HepG2 (cell line): ENCODE measurements at regions not wholly inside any gene's neighbourhood (a gene's known extent, or its start where the extent isn't known, plus 50 kb on each side); places are given as distances from the start of the nearest gene placed in this dataset.

Source experiments
- ATAC-seq: fragments of 200-7000 bp; cut with Tn5 transposase; 3 replicates; pipeline ENCODE4 v1.9.1; 2020; ENCODE audit warnings: mild to moderate bottlenecking, moderate library complexity
- BruUV-seq: library from RNA; stranded (reverse); fragments of 400-500 nt; replicated peaks from 2 replicates; lab custom pipeline; 2021; lab: Mats Ljungman, UMichigan
- CTCF ChIA-PET: fragments of 300-600 bp; formaldehyde crosslinking; extraction: SDS; loops from one replicate; lab custom pipeline; 2021; ENCODE audit warnings: low total read pairs, inconsistent platforms, low intra/inter-chr PET ratio; lab: Yijun Ruan, JAX
- POLR2A ChIA-PET: fragments of 350-600 bp; sonication (Branson Sonifier 250); formaldehyde crosslinking; loops from one replicate; lab custom pipeline; 2020; ENCODE audit warnings: antibody characterized with exemption, inconsistent platforms; lab: Yijun Ruan, JAX
- DNase-seq: peaks from one replicate; pipeline ENCODE4 v3.0.0-alpha.2; 2015; ENCODE audit warnings: low spot score
- FAIRE-seq: peaks from 3 replicates; lab custom pipeline; 2011; peaks lifted over from hg19 to GRCh38; lab: Jason Lieb, UNC
- H2AFZ ChIP-seq: one replicate; pipeline ENCODE4 v1.6.1; 2011; ENCODE audit warnings: low read length, inconsistent platforms
- H3K27ac ChIP-seq: fragments of 300-600 bp; 3 replicates; pipeline ENCODE4 v1.8.0; 2011; ENCODE audit warnings: mixed run types, mild to moderate bottlenecking, mixed read lengths, low read length, inconsistent platforms; ENCODE audit not compliant: insufficient read depth; ENCODE audit errors: extremely low read length
- H3K27me3 ChIP-seq, 2 experiments: fragments of 200-600 bp in 1 of 2; 2 replicates in 1 of 2; 3 replicates in 1 of 2; pipeline versions ENCODE4 v1.6.0 to v1.8.0; 2011; ENCODE audit warnings: low read length in 2 of 2, mild to moderate bottlenecking in 2 of 2, moderate library complexity in 2 of 2, inconsistent platforms in 1 of 2; ENCODE audit not compliant: insufficient read depth in 2 of 2, control insufficient read depth in 1 of 2
- H3K36me3 ChIP-seq, 2 experiments: fragments of 200-600 bp in 1 of 2; replicated peaks in 1 of 2; 2 replicates in 1 of 2; 3 replicates in 1 of 2; pipeline versions ENCODE4 v1.5.1 to v1.8.0; 2011; ENCODE audit warnings: low read length in 2 of 2, inconsistent platforms in 1 of 2; ENCODE audit not compliant: insufficient read depth in 2 of 2, control insufficient read depth in 1 of 2
- H3K4me1 ChIP-seq: 2 replicates; pipeline ENCODE4 v1.5.1; 2012; ENCODE audit warnings: low read length, inconsistent platforms; ENCODE audit not compliant: insufficient read depth
- H3K4me2 ChIP-seq: 2 replicates; pipeline ENCODE4 v1.6.0; 2011; ENCODE audit warnings: low read depth, low read length, inconsistent platforms
- H3K4me3 ChIP-seq, 3 experiments: fragments of 200-600 bp in 1 of 3; sonication (generic), shearing (Covaris generic) in 1 of 3; replicated peaks in 1 of 3; 2 replicates each; pipeline ENCODE4 v1.5.1; 2011 to 2016; ENCODE audit warnings: low read length in 3 of 3, inconsistent platforms in 2 of 3, low read depth in 2 of 3, mild to moderate bottlenecking in 2 of 3, control low read depth in 1 of 3, mixed read lengths in 1 of 3; ENCODE audit not compliant: insufficient read depth in 1 of 3
- H3K79me2 ChIP-seq: one replicate; pipeline ENCODE4 v1.6.1; 2011; ENCODE audit warnings: low read length, inconsistent platforms; ENCODE audit not compliant: insufficient read depth
- H3K9ac ChIP-seq: 2 replicates; pipeline ENCODE4 v1.6.0; 2011; ENCODE audit warnings: mild to moderate bottlenecking, low read depth, low read length, inconsistent platforms; ENCODE audit not compliant: insufficient read depth
- H3K9me3 ChIP-seq: 2 replicates; pipeline ENCODE4 v1.5.1; 2012; ENCODE audit warnings: mild to moderate bottlenecking, low read length
- H4K20me1 ChIP-seq: 2 replicates; pipeline ENCODE4 v1.6.0; 2011; ENCODE audit warnings: inconsistent platforms, mild to moderate bottlenecking, low read length, moderate library complexity; ENCODE audit not compliant: insufficient read depth
- FOXA1 ChIP-seq, 2 experiments: fragments of 450-650 bp in 1 of 2; sonication (generic) in 1 of 2; formaldehyde crosslinking in 1 of 2; IDR thresholded peaks; 2 replicates each; pipeline versions ENCODE4 v1.4.0 to v1.6.1; 2016 to 2020; ENCODE audit warnings: missing genetic modification reagents in 1 of 2
- GATAD2A ChIP-seq: IDR thresholded peaks from 2 replicates; pipeline ENCODE4 v1.6.1; 2016
- NCOA2 ChIP-seq: sonication (generic); formaldehyde crosslinking; IDR thresholded peaks from 2 replicates; pipeline ENCODE4 v1.8.0; 2022; ENCODE audit warnings: inconsistent platforms
- NR2F6 ChIP-seq, 2 experiments: IDR thresholded peaks; 2 replicates each; pipeline ENCODE4 v1.6.1; 2016; ENCODE audit warnings: antibody characterized with exemption in 1 of 2, mild to moderate bottlenecking in 1 of 2
- PAXIP1 ChIP-seq: sonication (generic); formaldehyde crosslinking; conservative IDR thresholded peaks from 2 replicates; pipeline ENCODE4 v1.4.0; 2020; ENCODE audit warnings: mild to moderate bottlenecking, missing genetic modification reagents, moderate library complexity
- RARA ChIP-seq: IDR thresholded peaks from 2 replicates; pipeline ENCODE4 v1.6.1; 2016; ENCODE audit warnings: missing genetic modification reagents, missing compliant biosample characterization
- U2AF1 ChIP-seq: fragments of 200-400 bp; formaldehyde crosslinking; optimal IDR thresholded peaks from 2 replicates; pipeline ENCODE3; 2017; ENCODE audit warnings: mild to moderate bottlenecking, low read depth, low read length
- ZGPAT ChIP-seq: IDR thresholded peaks from 2 replicates; pipeline ENCODE4 v1.6.1; 2016; ENCODE audit warnings: mild to moderate bottlenecking
- ZNF354B ChIP-seq: sonication (generic); formaldehyde crosslinking; IDR thresholded peaks from 2 replicates; pipeline ENCODE4 v1.8.0; 2022; ENCODE audit warnings: mild to moderate bottlenecking, missing genetic modification reagents
- ZNF382 ChIP-seq: sonication (generic); formaldehyde crosslinking; IDR thresholded peaks from 2 replicates; pipeline ENCODE4 v1.5.0; 2020; ENCODE audit warnings: missing genetic modification reagents, mild to moderate bottlenecking, borderline replicate concordance
- ZNF441 ChIP-seq: sonication (generic); formaldehyde crosslinking; IDR thresholded peaks from 2 replicates; pipeline ENCODE4 v1.7.0; 2021; ENCODE audit warnings: missing genetic modification reagents, borderline replicate concordance
- ZNF577 ChIP-seq: sonication (generic); formaldehyde crosslinking; IDR thresholded peaks from 2 replicates; pipeline ENCODE4 v1.4.0; 2020; ENCODE audit warnings: mild to moderate bottlenecking, low read depth, missing genetic modification reagents, borderline replicate concordance
- WGBS: methylation state at CpG from one replicate; pipeline ENCODE4 v1.1.6; 2017; ENCODE audit warnings: low lambda C conversion rate; 5-methylcytosine and 5-hydroxymethylcytosine counted together
- in situ Hi-C: cut with HindIII; loops from 2 replicates; pipeline ENCODE4 v1.10.0; 2017; ENCODE audit warnings: low pct_unique_long_range_greater_than_20kb; ENCODE audit not compliant: extremely low pct_ligation_motif_present
- intact Hi-C: fragments of 100-400 bp; cut with micrococcal nuclease; formaldehyde crosslinking; loops from one replicate; pipeline ENCODE4 v1.10.0; 2022; ENCODE audit not compliant: unreplicated experiment

- H4K20me1 ChIP-seq = no peaks in the 10 kb centered on the region
- H3K79me2 ChIP-seq = peaks cover 58% of the 10 kb centered on the region
- intact Hi-C loops (no loop called here), in situ Hi-C loops (no loop called here)
- no peak overlapping the region for H3K4me3 ChIP-seq
- H3K9ac ChIP-seq = no peak overlapping the region
- H2AFZ ChIP-seq = no peak overlapping the region
- no peak overlapping the region for H3K4me2 ChIP-seq
- CTCF ChIA-PET = no interaction called here
- no peak for FAIRE-seq
- 89% methylated on average over 4 of the region's 4 CpGs for WGBS
- H3K4me1 ChIP-seq = peaks cover 53% of the 10 kb centered on the region
- peak; percentile 68 for TF ChIP-seq RARA (CRISPR knock-in tag)
- no peak for TF ChIP-seq U2AF1
- TF ChIP-seq PAXIP1 (CRISPR knock-in tag) = 0 out of 2 replicates have a peak, but pooled peaks have one; percentile 15
- TF ChIP-seq GATAD2A (CRISPR knock-in tag) = 0 out of 2 replicates have a peak, but pooled peaks have one; percentile 6
- H3K27ac ChIP-seq = peak overlapping the region; percentile 45
- BruUV-seq = no TSS peak
- peaks cover 0 to 5% of the 10 kb centered on the region in 2 experiments; a peak in 1 of 5 replicates for H3K36me3 ChIP-seq
- H3K9me3 ChIP-seq = no peaks in the 10 kb centered on the region
- ATAC-seq = peak; percentile 59
- H3K27me3 ChIP-seq = no peaks in the 10 kb centered on the region
- DNase-seq = peak; percentile 34
- POLR2A ChIA-PET = no interaction called here
Measured at GRCh38 chr7:131061818-131062217, 265.9 kb upstream of the MKLN1 start.

GRCh38 chr7:131066635-131067034 lies 261.0 kb upstream of the MKLN1 start:
- H2AFZ ChIP-seq = no peak overlapping the region
- POLR2A ChIA-PET = interaction anchor here (1.1 to 1.4 kb wide), 2 partner anchors 40 to 171 kb away, joined by 3 to 4 read pairs; no protein-coding TSS in a partner anchor
- intact Hi-C loops = loop anchor here (1.0 to 5.0 kb wide), 2 partner anchors 9 to 261 kb away; partner anchors contain the start of gene MKLN1
- no peaks in the 10 kb centered on the region for H3K27me3 ChIP-seq
- H3K27ac ChIP-seq = peak overlapping the region; percentile 57
- in situ Hi-C loops = no loop called here
- no peaks in the 10 kb centered on the region for H3K9me3 ChIP-seq
- no TSS peak for BruUV-seq
- FAIRE-seq (no peak), ATAC-seq (no peak), DNase-seq (peak; percentile 41)
- peaks cover 53% of the 10 kb centered on the region for H3K79me2 ChIP-seq
- H3K9ac ChIP-seq = no peak overlapping the region
- no peak overlapping the region for H3K4me3 ChIP-seq
- no peaks in the 10 kb centered on the region for H4K20me1 ChIP-seq
- peaks cover 0 to 7% of the 10 kb centered on the region in 2 experiments; a peak in 1 of 5 replicates for H3K36me3 ChIP-seq
- H3K4me1 ChIP-seq = peaks cover 64% of the 10 kb centered on the region
- H3K4me2 ChIP-seq = peak overlapping the region; percentile 8; the same call in 1 of the 2 replicates
- CTCF ChIA-PET = no interaction called here
- TF ChIP-seq ZNF354B (no peak), ZNF441 (CRISPR knock-in tag) (no peak), FOXA1 (IDR thresholded peaks at IDR 0.05) (no peak), FOXA1 (CRISPR knock-in tag; IDR thresholded peaks at IDR 0.05) (peak; percentile 71), ZNF382 (CRISPR knock-in tag) (no peak), NCOA2 (CRISPR knock-in tag) (peak; percentile 49; the same call in 1 of the 2 replicates), ZGPAT (CRISPR knock-in tag) (0 out of 2 replicates have a peak, but pooled peaks have one; percentile 30), NR2F6 (IDR thresholded peaks at IDR 0.05) (no peak), NR2F6 (CRISPR knock-in tag; IDR thresholded peaks at IDR 0.05) (0 out of 2 replicates have a peak, but pooled peaks have one; percentile 8), ZNF577 (no peak)
